ENCODE measurements at regions not wholly inside any gene's neighbourhood (a gene's known extent, or its start where the extent isn't known, plus 50 kb on each side); places are given as distances from the start of the nearest gene placed in this dataset.

DNA sequence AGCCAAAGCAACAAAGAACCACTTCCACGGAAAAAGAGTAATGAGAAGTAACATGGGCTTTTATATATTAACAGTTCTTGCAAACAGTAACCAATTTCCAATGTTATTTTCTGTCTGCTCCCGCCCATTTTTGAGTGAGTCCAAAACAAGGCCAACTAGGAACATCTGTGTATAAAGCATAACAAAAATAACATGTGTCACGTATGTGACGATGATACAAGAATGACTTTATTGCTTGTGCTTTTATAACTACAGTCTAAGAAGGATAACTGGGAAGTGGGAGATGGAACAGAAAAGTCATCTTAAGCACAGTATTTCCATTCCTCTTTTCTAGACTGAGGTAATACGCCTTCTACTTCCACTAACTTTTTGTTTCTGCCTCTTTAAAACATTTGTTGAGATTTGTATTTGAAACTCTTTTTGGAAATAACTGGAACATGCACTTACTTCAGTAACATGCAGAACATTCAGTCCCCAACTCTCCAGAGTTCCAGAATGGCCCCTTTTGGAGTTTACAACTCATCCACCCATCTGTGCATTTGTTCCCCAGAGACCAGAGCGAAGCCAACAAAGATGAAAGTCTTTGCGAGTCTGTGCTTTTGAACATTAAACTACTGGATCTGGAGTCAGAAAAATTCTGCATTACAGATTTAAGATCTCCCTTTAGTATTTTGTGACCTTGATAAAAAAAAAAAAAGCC is 143.0 kb upstream of the ZRANB2 start:
- TF ChIP-seq, protein P1, sequence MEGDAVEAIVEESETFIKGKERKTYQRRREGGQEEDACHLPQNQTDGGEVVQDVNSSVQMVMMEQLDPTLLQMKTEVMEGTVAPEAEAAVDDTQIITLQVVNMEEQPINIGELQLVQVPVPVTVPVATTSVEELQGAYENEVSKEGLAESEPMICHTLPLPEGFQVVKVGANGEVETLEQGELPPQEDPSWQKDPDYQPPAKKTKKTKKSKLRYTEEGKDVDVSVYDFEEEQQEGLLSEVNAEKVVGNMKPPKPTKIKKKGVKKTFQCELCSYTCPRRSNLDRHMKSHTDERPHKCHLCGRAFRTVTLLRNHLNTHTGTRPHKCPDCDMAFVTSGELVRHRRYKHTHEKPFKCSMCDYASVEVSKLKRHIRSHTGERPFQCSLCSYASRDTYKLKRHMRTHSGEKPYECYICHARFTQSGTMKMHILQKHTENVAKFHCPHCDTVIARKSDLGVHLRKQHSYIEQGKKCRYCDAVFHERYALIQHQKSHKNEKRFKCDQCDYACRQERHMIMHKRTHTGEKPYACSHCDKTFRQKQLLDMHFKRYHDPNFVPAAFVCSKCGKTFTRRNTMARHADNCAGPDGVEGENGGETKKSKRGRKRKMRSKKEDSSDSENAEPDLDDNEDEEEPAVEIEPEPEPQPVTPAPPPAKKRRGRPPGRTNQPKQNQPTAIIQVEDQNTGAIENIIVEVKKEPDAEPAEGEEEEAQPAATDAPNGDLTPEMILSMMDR (conservative IDR thresholded peaks at IDR 0.05; ENCODE audit: low read depth, low read length): no peak
- TF ChIP-seq EZH2 (IDR thresholded peaks at IDR 0.05; ENCODE audit: low read length, unreplicated experiment) (no peak), EZH2phosphoT487 (IDR thresholded peaks at IDR 0.05; ENCODE audit: borderline replicate concordance, low read length) (no peak)

Measured in PC-3 (cell line).